HepG2 (cell line): ENCODE measurements at regions not wholly inside any gene's neighbourhood (a gene's known extent, or its start where the extent isn't known, plus 50 kb on each side); places are given as distances from the start of the nearest gene placed in this dataset.

ENCODE experiments used
- ATAC-seq: fragments of 200-7000 bp; cut with Tn5 transposase; 3 replicates; pipeline ENCODE4 v1.9.1; 2020; ENCODE audit warnings: mild to moderate bottlenecking, moderate library complexity
- BruUV-seq: library from RNA; stranded (reverse); fragments of 400-500 nt; replicated peaks from 2 replicates; lab custom pipeline; 2021; lab: Mats Ljungman, UMichigan
- CTCF ChIA-PET: fragments of 300-600 bp; formaldehyde crosslinking; extraction: SDS; loops from one replicate; lab custom pipeline; 2021; ENCODE audit warnings: low total read pairs, inconsistent platforms, low intra/inter-chr PET ratio; lab: Yijun Ruan, JAX
- POLR2A ChIA-PET: fragments of 350-600 bp; sonication (Branson Sonifier 250); formaldehyde crosslinking; loops from one replicate; lab custom pipeline; 2020; ENCODE audit warnings: antibody characterized with exemption, inconsistent platforms; lab: Yijun Ruan, JAX
- DNase-seq: peaks from one replicate; pipeline ENCODE4 v3.0.0-alpha.2; 2015; ENCODE audit warnings: low spot score
- FAIRE-seq: peaks from 3 replicates; lab custom pipeline; 2011; peaks lifted over from hg19 to GRCh38; lab: Jason Lieb, UNC
- H2AFZ ChIP-seq: one replicate; pipeline ENCODE4 v1.6.1; 2011; ENCODE audit warnings: low read length, inconsistent platforms
- H3K27ac ChIP-seq: fragments of 300-600 bp; 3 replicates; pipeline ENCODE4 v1.8.0; 2011; ENCODE audit warnings: mixed run types, mild to moderate bottlenecking, mixed read lengths, low read length, inconsistent platforms; ENCODE audit not compliant: insufficient read depth; ENCODE audit errors: extremely low read length
- H3K27me3 ChIP-seq, 2 experiments: fragments of 200-600 bp in 1 of 2; 2 replicates in 1 of 2; 3 replicates in 1 of 2; pipeline versions ENCODE4 v1.6.0 to v1.8.0; 2011; ENCODE audit warnings: low read length in 2 of 2, mild to moderate bottlenecking in 2 of 2, moderate library complexity in 2 of 2, inconsistent platforms in 1 of 2; ENCODE audit not compliant: insufficient read depth in 2 of 2, control insufficient read depth in 1 of 2
- H3K36me3 ChIP-seq, 2 experiments: fragments of 200-600 bp in 1 of 2; replicated peaks in 1 of 2; 2 replicates in 1 of 2; 3 replicates in 1 of 2; pipeline versions ENCODE4 v1.5.1 to v1.8.0; 2011; ENCODE audit warnings: low read length in 2 of 2, inconsistent platforms in 1 of 2; ENCODE audit not compliant: insufficient read depth in 2 of 2, control insufficient read depth in 1 of 2
- H3K4me1 ChIP-seq: 2 replicates; pipeline ENCODE4 v1.5.1; 2012; ENCODE audit warnings: low read length, inconsistent platforms; ENCODE audit not compliant: insufficient read depth
- H3K4me2 ChIP-seq: 2 replicates; pipeline ENCODE4 v1.6.0; 2011; ENCODE audit warnings: low read depth, low read length, inconsistent platforms
- H3K4me3 ChIP-seq, 3 experiments: fragments of 200-600 bp in 1 of 3; sonication (generic), shearing (Covaris generic) in 1 of 3; replicated peaks in 1 of 3; 2 replicates each; pipeline ENCODE4 v1.5.1; 2011 to 2016; ENCODE audit warnings: low read length in 3 of 3, inconsistent platforms in 2 of 3, low read depth in 2 of 3, mild to moderate bottlenecking in 2 of 3, control low read depth in 1 of 3, mixed read lengths in 1 of 3; ENCODE audit not compliant: insufficient read depth in 1 of 3
- H3K79me2 ChIP-seq: one replicate; pipeline ENCODE4 v1.6.1; 2011; ENCODE audit warnings: low read length, inconsistent platforms; ENCODE audit not compliant: insufficient read depth
- H3K9ac ChIP-seq: 2 replicates; pipeline ENCODE4 v1.6.0; 2011; ENCODE audit warnings: mild to moderate bottlenecking, low read depth, low read length, inconsistent platforms; ENCODE audit not compliant: insufficient read depth
- H3K9me3 ChIP-seq: 2 replicates; pipeline ENCODE4 v1.5.1; 2012; ENCODE audit warnings: mild to moderate bottlenecking, low read length
- H4K20me1 ChIP-seq: 2 replicates; pipeline ENCODE4 v1.6.0; 2011; ENCODE audit warnings: inconsistent platforms, mild to moderate bottlenecking, low read length, moderate library complexity; ENCODE audit not compliant: insufficient read depth
- CBFB ChIP-seq: sonication (generic); formaldehyde crosslinking; IDR thresholded peaks from 2 replicates; pipeline ENCODE4 v1.4.0; 2020; ENCODE audit warnings: missing genetic modification reagents
- CSRNP2 ChIP-seq: sonication (generic); formaldehyde crosslinking; conservative IDR thresholded peaks from 2 replicates; pipeline ENCODE4 v1.8.0; 2022; ENCODE audit warnings: low read depth, missing genetic modification reagents
- DRAP1 ChIP-seq: IDR thresholded peaks from 2 replicates; pipeline ENCODE4 v1.6.1; 2016; ENCODE audit warnings: missing genetic modification reagents, missing compliant biosample characterization
- NCOR1 ChIP-seq: fragments of 200-600 bp; sonication (generic); IDR thresholded peaks from 2 replicates; pipeline ENCODE4 v1.7.0; 2017; ENCODE audit warnings: antibody characterized with exemption, low read length, borderline replicate concordance
- NR1H2 ChIP-seq: sonication (generic); formaldehyde crosslinking; IDR thresholded peaks from 2 replicates; pipeline ENCODE4 v1.8.1; 2022; ENCODE audit warnings: low read depth, missing genetic modification reagents, borderline replicate concordance
- NR2F6 ChIP-seq, 2 experiments: IDR thresholded peaks; 2 replicates each; pipeline ENCODE4 v1.6.1; 2016; ENCODE audit warnings: antibody characterized with exemption in 1 of 2, mild to moderate bottlenecking in 1 of 2
- POLR2AphosphoS2 ChIP-seq: IDR thresholded peaks from 2 replicates; pipeline ENCODE4 v1.6.1; 2011; ENCODE audit warnings: low read depth, low read length, improper control_type of control experiment
- PPARG ChIP-seq: conservative IDR thresholded peaks from 2 replicates; pipeline ENCODE4 v1.6.1; 2016; ENCODE audit warnings: missing biosample characterization, missing genetic modification reagents
- RERE ChIP-seq: IDR thresholded peaks from 2 replicates; pipeline ENCODE4 v1.6.1; 2016; ENCODE audit warnings: low read depth, missing genetic modification reagents, missing compliant biosample characterization
- RFX1 ChIP-seq: fragments of 450-650 bp; IDR thresholded peaks from 2 replicates; pipeline ENCODE4 v1.6.1; 2017
- TBP ChIP-seq: sonication (generic); formaldehyde crosslinking; IDR thresholded peaks from 2 replicates; pipeline ENCODE4 v1.5.0; 2020; ENCODE audit warnings: missing genetic modification reagents
- XRCC5 ChIP-seq: fragments of 200-400 bp; formaldehyde crosslinking; optimal IDR thresholded peaks from 2 replicates; pipeline ENCODE3; 2017; ENCODE audit warnings: mild to moderate bottlenecking, low read length
- ZKSCAN1 ChIP-seq: fragments of 150-350 bp; IDR thresholded peaks from 2 replicates; pipeline ENCODE4 v1.6.1; 2014; ENCODE audit warnings: low read length
- ZNF205 ChIP-seq: IDR thresholded peaks from 2 replicates; pipeline ENCODE4 v1.6.1; 2018; ENCODE audit warnings: missing biosample characterization, missing genetic modification reagents
- ZNF331 ChIP-seq: sonication (generic); formaldehyde crosslinking; IDR thresholded peaks from 2 replicates; pipeline ENCODE4 v1.4.0; 2020; ENCODE audit warnings: missing genetic modification reagents
- ZNF598 ChIP-seq: sonication (generic); formaldehyde crosslinking; IDR thresholded peaks from 2 replicates; pipeline ENCODE4 v1.5.1; 2020; ENCODE audit warnings: mild to moderate bottlenecking, missing genetic modification reagents, borderline replicate concordance
- ZNF629 ChIP-seq: sonication (generic); formaldehyde crosslinking; conservative IDR thresholded peaks from 2 replicates; pipeline ENCODE4 v1.5.0; 2020; ENCODE audit warnings: missing genetic modification reagents
- ZNF709 ChIP-seq: sonication (generic); formaldehyde crosslinking; IDR thresholded peaks from 2 replicates; pipeline ENCODE4 v1.5.0; 2020; ENCODE audit warnings: mild to moderate bottlenecking, missing genetic modification reagents
- WGBS: methylation state at CpG from one replicate; pipeline ENCODE4 v1.1.6; 2017; ENCODE audit warnings: low lambda C conversion rate; 5-methylcytosine and 5-hydroxymethylcytosine counted together
- in situ Hi-C: cut with HindIII; loops from 2 replicates; pipeline ENCODE4 v1.10.0; 2017; ENCODE audit warnings: low pct_unique_long_range_greater_than_20kb; ENCODE audit not compliant: extremely low pct_ligation_motif_present
- intact Hi-C: fragments of 100-400 bp; cut with micrococcal nuclease; formaldehyde crosslinking; loops from one replicate; pipeline ENCODE4 v1.10.0; 2022; ENCODE audit not compliant: unreplicated experiment
- TF ChIP-seq, protein P1 (sequence below): IDR thresholded peaks from 2 replicates; pipeline ENCODE4 v1.6.1; 2016; ENCODE audit warnings: missing compliant biosample characterization, missing genetic modification reagents, borderline replicate concordance

DNA sequence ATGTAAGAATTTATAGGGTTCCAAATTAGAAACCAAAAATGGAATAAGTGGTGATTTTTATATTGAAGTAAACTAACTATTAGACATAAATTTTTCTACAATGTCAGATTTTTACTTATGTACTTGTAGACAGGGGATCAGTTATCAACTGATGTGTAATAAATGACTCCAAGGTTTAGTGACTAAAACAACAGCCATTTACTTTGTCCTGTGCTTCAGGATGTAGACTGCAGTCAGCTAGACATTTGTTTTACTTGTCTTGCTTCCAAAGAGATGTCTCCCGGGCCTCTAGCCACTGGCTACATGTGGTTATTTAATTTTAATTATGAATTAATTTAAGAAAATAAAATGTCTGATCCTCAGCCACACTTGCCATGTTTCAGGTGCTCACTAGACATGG lies 249.7 kb upstream of the IGFBP3 start:
- H3K4me3 ChIP-seq = no peak overlapping the region
- ATAC-seq = no peak
- CTCF ChIA-PET = no interaction called here
- no peaks in the 10 kb centered on the region for H3K27me3 ChIP-seq
- no peaks in the 10 kb centered on the region for H3K4me1 ChIP-seq
- no peak overlapping the region for H3K4me2 ChIP-seq
- BruUV-seq = no TSS peak
- intact Hi-C loops (no loop called here), in situ Hi-C loops (no loop called here)
- H3K9me3 ChIP-seq = no peaks in the 10 kb centered on the region
- TF ChIP-seq ZNF629 (no peak), XRCC5 (no peak), NR1H2 (CRISPR knock-in tag) (no peak), NR2F6 (IDR thresholded peaks at IDR 0.05) (no peak), NR2F6 (CRISPR knock-in tag; IDR thresholded peaks at IDR 0.05) (no peak), ZKSCAN1 (no peak), CSRNP2 (CRISPR knock-in tag) (no peak), RFX1 (no peak), ZNF598 (CRISPR knock-in tag) (no peak), PPARG (CRISPR knock-in tag) (no peak), CBFB (CRISPR knock-in tag) (no peak), ZNF205 (no peak), POLR2AphosphoS2 (no peak), NCOR1 (no peak), RERE (CRISPR knock-in tag) (no peak), TBP (CRISPR knock-in tag) (no peak), DRAP1 (CRISPR knock-in tag) (no peak), ZNF331 (no peak), ZNF709 (CRISPR knock-in tag) (no peak)
- TF ChIP-seq, protein P1, sequence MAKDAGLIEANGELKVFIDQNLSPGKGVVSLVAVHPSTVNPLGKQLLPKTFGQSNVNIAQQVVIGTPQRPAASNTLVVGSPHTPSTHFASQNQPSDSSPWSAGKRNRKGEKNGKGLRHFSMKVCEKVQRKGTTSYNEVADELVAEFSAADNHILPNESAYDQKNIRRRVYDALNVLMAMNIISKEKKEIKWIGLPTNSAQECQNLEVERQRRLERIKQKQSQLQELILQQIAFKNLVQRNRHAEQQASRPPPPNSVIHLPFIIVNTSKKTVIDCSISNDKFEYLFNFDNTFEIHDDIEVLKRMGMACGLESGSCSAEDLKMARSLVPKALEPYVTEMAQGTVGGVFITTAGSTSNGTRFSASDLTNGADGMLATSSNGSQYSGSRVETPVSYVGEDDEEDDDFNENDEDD (CRISPR knock-in tag) = no peak
- 4% methylated on average over 1 of the region's 1 CpG for WGBS
- POLR2A ChIA-PET = no interaction called here
- H3K9ac ChIP-seq = no peak overlapping the region
- no peaks in the 10 kb centered on the region for H4K20me1 ChIP-seq
- H3K27ac ChIP-seq = no peak overlapping the region
- FAIRE-seq = no peak
- no peaks in the 10 kb centered on the region for H3K36me3 ChIP-seq
- no peaks in the 10 kb centered on the region for H3K79me2 ChIP-seq
- no peak for DNase-seq
- no peak overlapping the region for H2AFZ ChIP-seq
